A549 (cell line): ENCODE measurements at regions not wholly inside any gene's neighbourhood (a gene's known extent, or its start where the extent isn't known, plus 50 kb on each side); places are given as distances from the start of the nearest gene placed in this dataset.

ENCODE experiments used
- ATAC-seq, 2 experiments: fragments of 200-7000 bp in 1 of 2; fragments of >200 bp in 1 of 2; cut with Nextera tagmentation in 1 of 2; cut with Tn5 transposase in 1 of 2; 3 replicates each; pipeline versions ENCODE4 v1.8.0 to v1.9.1; 2018 to 2020; ENCODE audit warnings: mild to moderate bottlenecking in 1 of 2, moderate library complexity in 1 of 2
- CTCF ChIA-PET: fragments of 300-600 bp; sonication (Branson Sonifier 250); formaldehyde crosslinking; extraction: SDS; loops from one replicate; lab custom pipeline; 2021; ENCODE audit warnings: antibody characterized with exemption, inconsistent platforms; lab: Yijun Ruan, JAX
- POLR2A ChIA-PET: fragments of 350-600 bp; formaldehyde crosslinking; extraction: SDS; loops from one replicate; lab custom pipeline; 2021; ENCODE audit warnings: antibody characterized with exemption, inconsistent platforms; lab: Yijun Ruan, JAX
- DNase-seq, 2 experiments: peaks; one replicate each; pipeline versions ENCODE4 v3.0.0 to v3.0.0-alpha.2; 2011 to 2016; ENCODE audit warnings: low read depth in 1 of 2, low spot score in 1 of 2
- FAIRE-seq: peaks from 2 replicates; lab custom pipeline; 2011; peaks lifted over from hg19 to GRCh38; lab: Jason Lieb, UNC
- H3K27ac ChIP-seq, 2 experiments: fragments of >200 bp; sonication (Bioruptor Twin); formaldehyde crosslinking; 3 replicates each; pipeline ENCODE4 v1.5.1; 2016 to 2017
- H3K4me1 ChIP-seq: fragments of >200 bp; sonication (Bioruptor Twin); formaldehyde crosslinking; 3 replicates; pipeline ENCODE4 v1.6.1; 2016
- H3K4me2 ChIP-seq: fragments of >200 bp; sonication (Bioruptor Twin); formaldehyde crosslinking; 3 replicates; pipeline ENCODE4 v1.6.1; 2016
- H3K4me3 ChIP-seq: fragments of >200 bp; sonication (Bioruptor Twin); formaldehyde crosslinking; 3 replicates; pipeline ENCODE4 v1.5.1; 2016
- H3K9me3 ChIP-seq: fragments of >200 bp; sonication (Bioruptor Twin); formaldehyde crosslinking; 3 replicates; pipeline ENCODE4 v1.6.1; 2016
- BHLHE40 ChIP-seq: IDR thresholded peaks from 2 replicates; pipeline ENCODE4 v1.6.1; 2012; ENCODE audit warnings: low read depth, low read length, inconsistent platforms
- CHD4 ChIP-seq: fragments of 200-600 bp; sonication (generic); IDR thresholded peaks from 2 replicates; pipeline ENCODE4 v1.6.1; 2016; ENCODE audit warnings: antibody characterized with exemption, mild to moderate bottlenecking, borderline replicate concordance
- E2F6 ChIP-seq: IDR thresholded peaks from 2 replicates; pipeline ENCODE4 v1.6.1; 2012; ENCODE audit warnings: low read depth, borderline replicate concordance
- EHF ChIP-seq: fragments of 250-450 bp; sonication (Bioruptor Pico); IDR thresholded peaks from 2 replicates; pipeline ENCODE4 v1.5.0; 2020; ENCODE audit warnings: mild to moderate bottlenecking
- ESRRA ChIP-seq: fragments of 150-350 bp; IDR thresholded peaks from 2 replicates; pipeline ENCODE4 v1.6.1; 2014; ENCODE audit warnings: mild to moderate bottlenecking, low read length, borderline replicate concordance
- FOSL2 ChIP-seq, 2 experiments: fragments of 450-650 bp in 1 of 2; fragments of >200 bp in 1 of 2; sonication (Bioruptor Twin) in 1 of 2; formaldehyde crosslinking; IDR thresholded peaks; 2 replicates each; pipeline versions ENCODE4 v1.5.0 to v1.6.1; 2016 to 2020; ENCODE audit warnings: mild to moderate bottlenecking in 1 of 2, moderate library complexity in 1 of 2
- GATA3 ChIP-seq: IDR thresholded peaks from 2 replicates; pipeline ENCODE4 v1.6.1; 2012; ENCODE audit warnings: borderline replicate concordance
- HDAC2 ChIP-seq: fragments of 200-600 bp; sonication (generic); IDR thresholded peaks from 2 replicates; pipeline ENCODE4 v1.6.1; 2016
- HES2 ChIP-seq: fragments of >200 bp; sonication (Bioruptor Twin); formaldehyde crosslinking; IDR thresholded peaks from 2 replicates; pipeline ENCODE4 v1.6.1; 2016
- HMGXB4 ChIP-seq: fragments of 250-450 bp; sonication (Bioruptor Pico); IDR thresholded peaks from 2 replicates; pipeline ENCODE4 v1.5.0; 2021; ENCODE audit warnings: mild to moderate bottlenecking, moderate library complexity, borderline replicate concordance
- JUN ChIP-seq, 2 experiments: fragments of >200 bp; sonication (Bioruptor Twin); formaldehyde crosslinking; IDR thresholded peaks; 2 replicates in 1 of 2; 3 replicates in 1 of 2; pipeline ENCODE4 v1.6.1; 2016 to 2017
- JUNB ChIP-seq: fragments of >200 bp; sonication (Bioruptor Twin); formaldehyde crosslinking; IDR thresholded peaks from 2 replicates; pipeline ENCODE4 v1.6.1; 2016
- MAZ ChIP-seq: fragments of 150-350 bp; IDR thresholded peaks from 2 replicates; pipeline ENCODE4 v1.6.1; 2014; ENCODE audit warnings: antibody characterized with exemption, low read depth, low read length, borderline replicate concordance
- MYC ChIP-seq: IDR thresholded peaks from 2 replicates; pipeline ENCODE4 v1.6.1; 2012; ENCODE audit warnings: mild to moderate bottlenecking, inconsistent platforms, low read length, improper control_type of control experiment, borderline replicate concordance
- NFE2L2 ChIP-seq: fragments of 150-350 bp; conservative IDR thresholded peaks from 2 replicates; pipeline ENCODE4 v1.6.1; 2014; ENCODE audit warnings: low read length
- REST ChIP-seq: fragments of 200-600 bp; sonication (generic); IDR thresholded peaks from 2 replicates; pipeline ENCODE4 v1.6.1; 2016; ENCODE audit warnings: antibody characterized with exemption, mild to moderate bottlenecking, moderate library complexity
- RFX5 ChIP-seq: fragments of 450-650 bp; IDR thresholded peaks from 2 replicates; pipeline ENCODE4 v1.7.1; 2014; ENCODE audit warnings: antibody characterized with exemption, mild to moderate bottlenecking, moderate library complexity
- SREBF2 ChIP-seq: fragments of 450-650 bp; IDR thresholded peaks from 2 replicates; pipeline ENCODE4 v1.6.1; 2014; ENCODE audit warnings: mild to moderate bottlenecking, moderate library complexity
- ZFP36 ChIP-seq: fragments of 450-650 bp; IDR thresholded peaks from 2 replicates; pipeline ENCODE4 v1.6.1; 2014; ENCODE audit warnings: borderline replicate concordance; ENCODE audit not compliant: partially characterized antibody
- WGBS: methylation state at CpG from one replicate; pipeline ENCODE4 v1.1.6; 2017; ENCODE audit errors: missing lambda C conversion rate; 5-methylcytosine and 5-hydroxymethylcytosine counted together
- TF ChIP-seq, protein P1 (sequence below): fragments of 150-350 bp; IDR thresholded peaks from 2 replicates; pipeline ENCODE4 v1.6.1; 2014; ENCODE audit warnings: low read depth, mild to moderate bottlenecking, low read length

DNA sequence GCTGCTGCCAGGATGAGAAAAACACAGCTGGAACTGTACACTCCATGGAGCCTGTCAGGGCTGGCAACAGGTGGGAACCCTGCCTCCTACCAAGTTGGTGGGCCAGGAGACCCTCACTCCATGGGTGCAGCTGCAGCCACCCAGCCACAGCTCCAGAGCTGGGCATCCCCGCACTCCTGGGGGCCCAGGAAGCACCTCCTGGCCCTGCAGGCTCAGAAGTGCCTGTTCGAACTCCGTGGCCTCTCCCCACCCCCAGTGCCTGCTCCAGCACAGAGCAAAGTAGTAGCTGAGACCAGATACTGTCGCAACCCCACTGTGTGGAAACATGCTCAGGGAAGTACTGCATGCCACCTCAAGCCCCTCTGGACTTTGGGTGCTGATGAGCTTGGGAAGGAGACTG lies 564.0 kb upstream of the ACO1 start:
- no peak for ATAC-seq
- CTCF ChIA-PET: interaction anchor here (0.5 to 0.9 kb wide), 3 partner anchors 9 to 218 kb away, joined by 3 to 4 read pairs (median 3); no protein-coding TSS in a partner anchor

More for the DNA sequence above, 564.0 kb upstream of the ACO1 start:
- Histone ChIP-seq H3K4me2 (no peak overlapping the region), H3K4me1 (no peaks in the 10 kb centered on the region), H3K4me3 (no peak overlapping the region), H3K27ac (no peak overlapping the region), H3K9me3 (no peaks in the 10 kb centered on the region)
- TF ChIP-seq REST: no peak
- no peak for TF ChIP-seq MAZ
- no peak for TF ChIP-seq MYC
- no peak for TF ChIP-seq HMGXB4 (CRISPR knock-in tag)
- TF ChIP-seq CHD4: no peak
- TF ChIP-seq RFX5: no peak
- TF ChIP-seq, protein P1, sequence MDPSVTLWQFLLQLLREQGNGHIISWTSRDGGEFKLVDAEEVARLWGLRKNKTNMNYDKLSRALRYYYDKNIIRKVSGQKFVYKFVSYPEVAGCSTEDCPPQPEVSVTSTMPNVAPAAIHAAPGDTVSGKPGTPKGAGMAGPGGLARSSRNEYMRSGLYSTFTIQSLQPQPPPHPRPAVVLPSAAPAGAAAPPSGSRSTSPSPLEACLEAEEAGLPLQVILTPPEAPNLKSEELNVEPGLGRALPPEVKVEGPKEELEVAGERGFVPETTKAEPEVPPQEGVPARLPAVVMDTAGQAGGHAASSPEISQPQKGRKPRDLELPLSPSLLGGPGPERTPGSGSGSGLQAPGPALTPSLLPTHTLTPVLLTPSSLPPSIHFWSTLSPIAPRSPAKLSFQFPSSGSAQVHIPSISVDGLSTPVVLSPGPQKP: no peak
- TF ChIP-seq JUN (IDR thresholded peaks at IDR 0.05): no peak
- TF ChIP-seq GATA3: no peak
- TF ChIP-seq SREBF2: no peak
- TF ChIP-seq E2F6: no peak
- no peak for TF ChIP-seq ZFP36
- no peak for TF ChIP-seq NFE2L2
- no peak for TF ChIP-seq EHF (CRISPR knock-in tag)
- TF ChIP-seq JUNB: no peak
- no peak for TF ChIP-seq HES2
- no peak for TF ChIP-seq ESRRA
- no peak for TF ChIP-seq FOSL2 (IDR thresholded peaks at IDR 0.05)
- no peak for TF ChIP-seq FOSL2 (CRISPR knock-in tag; IDR thresholded peaks at IDR 0.05)
- TF ChIP-seq HDAC2: no peak
- TF ChIP-seq BHLHE40: no peak
- FAIRE-seq: no peak
- WGBS: 0% methylated on average over 1 of the region's 4 CpGs
- POLR2A ChIA-PET: no interaction called here
- DNase-seq: no peak
